ENCODE measurements at regions not wholly inside any gene's neighbourhood (a gene's known extent, or its start where the extent isn't known, plus 50 kb on each side); places are given as distances from the start of the nearest gene placed in this dataset.

DNA sequence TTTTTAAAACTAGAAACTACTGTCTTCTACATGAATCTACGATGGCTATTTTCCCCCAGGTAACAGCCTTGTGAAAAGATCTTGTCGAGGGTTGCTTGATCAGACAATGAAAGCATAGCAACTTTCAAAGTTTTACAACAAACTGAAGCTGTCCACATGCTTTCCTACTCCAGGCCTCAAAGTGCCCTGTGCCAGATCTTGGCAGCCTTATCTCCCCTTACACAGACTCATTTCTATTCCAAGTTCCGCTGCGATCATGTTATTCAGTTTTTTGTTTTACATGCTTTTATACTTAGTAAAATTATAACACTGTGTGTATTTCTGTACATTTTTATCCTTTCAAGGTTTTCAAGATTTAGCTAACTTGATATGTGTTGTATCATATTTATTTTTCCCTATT lies 661.7 kb upstream of the SORCS1 start:
- no peaks in the 10 kb centered on the region for H4K20me1 ChIP-seq (ENCODE audit: insufficient read depth)
- H3K9me2 ChIP-seq (ENCODE audit: insufficient read depth, low read length), result no peaks in the 10 kb centered on the region
- no peak overlapping the region for H3K9ac ChIP-seq (ENCODE audit: low read length)
- H2AFZ ChIP-seq (ENCODE audit: low read depth, low read length), result no peak overlapping the region
- H3K79me2 ChIP-seq (replicated peaks; ENCODE audit: insufficient read depth, low read length), result no peaks in the 10 kb centered on the region
- H3K27ac ChIP-seq (ENCODE audit: low read length), result no peak overlapping the region
- H3K9me3 ChIP-seq (ENCODE audit: low read length), result no peaks in the 10 kb centered on the region
- no peak for TF ChIP-seq MXI1 (conservative IDR thresholded peaks at IDR 0.05; ENCODE audit: poor library complexity, severe bottlenecking)
- no peak for TF ChIP-seq EZH2 (IDR thresholded peaks at IDR 0.05; ENCODE audit: borderline replicate concordance, insufficient read depth, low read length, poor library complexity, severe bottlenecking)
- no peak for TF ChIP-seq RAD21 (conservative IDR thresholded peaks at IDR 0.05)
- no peak for TF ChIP-seq EP300 (conservative IDR thresholded peaks at IDR 0.05; ENCODE audit: poor library complexity, severe bottlenecking)
- TF ChIP-seq SMC3 (conservative IDR thresholded peaks at IDR 0.05; ENCODE audit: poor library complexity), result no peak
- no peak for TF ChIP-seq POLR2AphosphoS5 (IDR thresholded peaks at IDR 0.05)
- TF ChIP-seq, protein P1, sequence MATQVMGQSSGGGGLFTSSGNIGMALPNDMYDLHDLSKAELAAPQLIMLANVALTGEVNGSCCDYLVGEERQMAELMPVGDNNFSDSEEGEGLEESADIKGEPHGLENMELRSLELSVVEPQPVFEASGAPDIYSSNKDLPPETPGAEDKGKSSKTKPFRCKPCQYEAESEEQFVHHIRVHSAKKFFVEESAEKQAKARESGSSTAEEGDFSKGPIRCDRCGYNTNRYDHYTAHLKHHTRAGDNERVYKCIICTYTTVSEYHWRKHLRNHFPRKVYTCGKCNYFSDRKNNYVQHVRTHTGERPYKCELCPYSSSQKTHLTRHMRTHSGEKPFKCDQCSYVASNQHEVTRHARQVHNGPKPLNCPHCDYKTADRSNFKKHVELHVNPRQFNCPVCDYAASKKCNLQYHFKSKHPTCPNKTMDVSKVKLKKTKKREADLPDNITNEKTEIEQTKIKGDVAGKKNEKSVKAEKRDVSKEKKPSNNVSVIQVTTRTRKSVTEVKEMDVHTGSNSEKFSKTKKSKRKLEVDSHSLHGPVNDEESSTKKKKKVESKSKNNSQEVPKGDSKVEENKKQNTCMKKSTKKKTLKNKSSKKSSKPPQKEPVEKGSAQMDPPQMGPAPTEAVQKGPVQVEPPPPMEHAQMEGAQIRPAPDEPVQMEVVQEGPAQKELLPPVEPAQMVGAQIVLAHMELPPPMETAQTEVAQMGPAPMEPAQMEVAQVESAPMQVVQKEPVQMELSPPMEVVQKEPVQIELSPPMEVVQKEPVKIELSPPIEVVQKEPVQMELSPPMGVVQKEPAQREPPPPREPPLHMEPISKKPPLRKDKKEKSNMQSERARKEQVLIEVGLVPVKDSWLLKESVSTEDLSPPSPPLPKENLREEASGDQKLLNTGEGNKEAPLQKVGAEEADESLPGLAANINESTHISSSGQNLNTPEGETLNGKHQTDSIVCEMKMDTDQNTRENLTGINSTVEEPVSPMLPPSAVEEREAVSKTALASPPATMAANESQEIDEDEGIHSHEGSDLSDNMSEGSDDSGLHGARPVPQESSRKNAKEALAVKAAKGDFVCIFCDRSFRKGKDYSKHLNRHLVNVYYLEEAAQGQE (IDR thresholded peaks at IDR 0.05; ENCODE audit: borderline replicate concordance), result no peak
- no peak for TF ChIP-seq TAF1 (IDR thresholded peaks at IDR 0.05; ENCODE audit: low read depth)
- H3K4me2 ChIP-seq (ENCODE audit: low read length), result no peak overlapping the region
- no peaks in the 10 kb centered on the region for H3K36me3 ChIP-seq (ENCODE audit: insufficient read depth, low read length)
- no peaks in the 10 kb centered on the region for H3K27me3 ChIP-seq (ENCODE audit: insufficient read depth, low read depth, low read length)
- no peak overlapping the region for H3K4me3 ChIP-seq (ENCODE audit: low read length)
- H3F3A ChIP-seq (ENCODE audit: insufficient read depth, low read length, poor library complexity, severe bottlenecking), result no peaks in the 10 kb centered on the region

GRCh38 chr10:107814865-107815487 lies 650.5 kb upstream of the SORCS1 start:
- Histone ChIP-seq H3K9me3 (ENCODE audit: low read length) (no peaks in the 10 kb centered on the region), H4K20me1 (ENCODE audit: insufficient read depth) (no peaks in the 10 kb centered on the region), H3F3A (ENCODE audit: insufficient read depth, low read length, poor library complexity, severe bottlenecking) (no peaks in the 10 kb centered on the region), H3K9me2 (ENCODE audit: insufficient read depth, low read length) (no peaks in the 10 kb centered on the region), H3K4me2 (ENCODE audit: low read length) (no peak overlapping the region), H3K79me2 (replicated peaks; ENCODE audit: insufficient read depth, low read length) (no peaks in the 10 kb centered on the region), H3K36me3 (ENCODE audit: insufficient read depth, low read length) (no peaks in the 10 kb centered on the region), H3K27ac (ENCODE audit: low read length) (no peak overlapping the region), H3K4me3 (ENCODE audit: low read length) (no peak overlapping the region), H3K9ac (ENCODE audit: low read length) (no peak overlapping the region), H3K27me3 (ENCODE audit: insufficient read depth, low read depth, low read length) (no peaks in the 10 kb centered on the region), H2AFZ (ENCODE audit: low read depth, low read length) (no peak overlapping the region)
- TF ChIP-seq MXI1 (conservative IDR thresholded peaks at IDR 0.05; ENCODE audit: poor library complexity, severe bottlenecking) (no peak), EZH2 (IDR thresholded peaks at IDR 0.05; ENCODE audit: borderline replicate concordance, insufficient read depth, low read length, poor library complexity, severe bottlenecking) (no peak), EP300 (conservative IDR thresholded peaks at IDR 0.05; ENCODE audit: poor library complexity, severe bottlenecking) (no peak), RAD21 (conservative IDR thresholded peaks at IDR 0.05) (peak; percentile 84), TAF1 (IDR thresholded peaks at IDR 0.05; ENCODE audit: low read depth) (no peak), SMC3 (conservative IDR thresholded peaks at IDR 0.05; ENCODE audit: poor library complexity) (peak; percentile 86), POLR2AphosphoS5 (IDR thresholded peaks at IDR 0.05) (no peak)
- TF ChIP-seq, protein P1 (IDR thresholded peaks at IDR 0.05; ENCODE audit: borderline replicate concordance), result no peak
- TF ChIP-seq, protein P2, sequence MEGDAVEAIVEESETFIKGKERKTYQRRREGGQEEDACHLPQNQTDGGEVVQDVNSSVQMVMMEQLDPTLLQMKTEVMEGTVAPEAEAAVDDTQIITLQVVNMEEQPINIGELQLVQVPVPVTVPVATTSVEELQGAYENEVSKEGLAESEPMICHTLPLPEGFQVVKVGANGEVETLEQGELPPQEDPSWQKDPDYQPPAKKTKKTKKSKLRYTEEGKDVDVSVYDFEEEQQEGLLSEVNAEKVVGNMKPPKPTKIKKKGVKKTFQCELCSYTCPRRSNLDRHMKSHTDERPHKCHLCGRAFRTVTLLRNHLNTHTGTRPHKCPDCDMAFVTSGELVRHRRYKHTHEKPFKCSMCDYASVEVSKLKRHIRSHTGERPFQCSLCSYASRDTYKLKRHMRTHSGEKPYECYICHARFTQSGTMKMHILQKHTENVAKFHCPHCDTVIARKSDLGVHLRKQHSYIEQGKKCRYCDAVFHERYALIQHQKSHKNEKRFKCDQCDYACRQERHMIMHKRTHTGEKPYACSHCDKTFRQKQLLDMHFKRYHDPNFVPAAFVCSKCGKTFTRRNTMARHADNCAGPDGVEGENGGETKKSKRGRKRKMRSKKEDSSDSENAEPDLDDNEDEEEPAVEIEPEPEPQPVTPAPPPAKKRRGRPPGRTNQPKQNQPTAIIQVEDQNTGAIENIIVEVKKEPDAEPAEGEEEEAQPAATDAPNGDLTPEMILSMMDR (IDR thresholded peaks at IDR 0.05; ENCODE audit: poor library complexity, severe bottlenecking), result peak; percentile 81
